ENCODE measurements at regions not wholly inside any gene's neighbourhood (a gene's known extent, or its start where the extent isn't known, plus 50 kb on each side); places are given as distances from the start of the nearest gene placed in this dataset.

DNA sequence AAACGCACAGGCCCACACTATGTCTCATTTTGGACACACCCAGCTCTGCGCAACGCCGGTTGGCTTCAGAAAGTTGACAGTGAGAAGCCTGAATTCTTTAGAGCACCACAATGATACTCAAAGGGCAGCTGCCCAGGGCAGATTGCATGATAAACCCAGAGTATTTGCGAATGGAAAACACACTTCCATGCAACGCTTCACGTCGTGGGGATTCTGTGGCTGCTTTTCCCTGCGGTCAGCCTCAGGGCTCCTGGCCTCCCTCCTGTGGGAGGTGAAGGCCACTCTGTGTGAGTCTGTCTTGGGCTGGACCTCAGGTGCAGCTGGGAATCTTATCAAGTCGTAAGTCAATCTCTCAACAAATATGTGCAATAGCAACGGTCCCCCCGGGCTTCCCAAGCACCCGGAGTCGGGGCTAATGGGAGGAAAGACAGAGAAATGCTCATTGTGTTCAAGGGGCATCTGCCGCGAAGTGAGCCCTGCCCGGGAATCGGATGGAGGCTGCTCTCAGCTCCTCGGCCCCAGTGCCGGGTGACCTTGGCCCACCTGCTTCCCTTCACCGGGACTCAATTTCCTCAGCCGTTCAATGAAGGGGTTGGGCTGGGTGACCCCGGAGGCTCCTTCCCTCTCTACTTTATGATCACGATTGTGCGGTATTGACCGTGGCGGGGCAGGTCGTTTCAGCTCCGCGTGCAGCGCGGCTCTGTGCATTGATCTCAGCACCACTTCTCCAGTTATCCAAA is 623.6 kb downstream of the BRD1 start:
- Histone ChIP-seq H3K9me2 (replicated peaks; ENCODE audit: control insufficient read depth, low read length) (no peaks in the 10 kb centered on the region), H3K79me2 (ENCODE audit: control insufficient read depth, low read length) (no peaks in the 10 kb centered on the region), H3K4me2 (ENCODE audit: low read length) (no peak overlapping the region), H3K4me1 (ENCODE audit: control insufficient read depth, low read length) (no peaks in the 10 kb centered on the region), H3K9me3 (ENCODE audit: control insufficient read depth, insufficient read depth, low read length) (no peaks in the 10 kb centered on the region), H4K20me1 (ENCODE audit: control insufficient read depth, insufficient read depth, low read depth, low read length) (no peaks in the 10 kb centered on the region), H3K27me3 (ENCODE audit: control insufficient read depth, low read length) (no peaks in the 10 kb centered on the region), H3K27ac (ENCODE audit: low read depth, low read length) (no peak overlapping the region), H3F3A (ENCODE audit: control insufficient read depth, insufficient read depth) (no peaks in the 10 kb centered on the region), H3K36me3 (ENCODE audit: control insufficient read depth, low read length) (no peaks in the 10 kb centered on the region), H3K4me3 (ENCODE audit: low read length) (no peak overlapping the region)
- TF ChIP-seq EZH2phosphoT487 (IDR thresholded peaks at IDR 0.05; ENCODE audit: borderline replicate concordance, low read length), result no peak
- TF ChIP-seq, protein P1, sequence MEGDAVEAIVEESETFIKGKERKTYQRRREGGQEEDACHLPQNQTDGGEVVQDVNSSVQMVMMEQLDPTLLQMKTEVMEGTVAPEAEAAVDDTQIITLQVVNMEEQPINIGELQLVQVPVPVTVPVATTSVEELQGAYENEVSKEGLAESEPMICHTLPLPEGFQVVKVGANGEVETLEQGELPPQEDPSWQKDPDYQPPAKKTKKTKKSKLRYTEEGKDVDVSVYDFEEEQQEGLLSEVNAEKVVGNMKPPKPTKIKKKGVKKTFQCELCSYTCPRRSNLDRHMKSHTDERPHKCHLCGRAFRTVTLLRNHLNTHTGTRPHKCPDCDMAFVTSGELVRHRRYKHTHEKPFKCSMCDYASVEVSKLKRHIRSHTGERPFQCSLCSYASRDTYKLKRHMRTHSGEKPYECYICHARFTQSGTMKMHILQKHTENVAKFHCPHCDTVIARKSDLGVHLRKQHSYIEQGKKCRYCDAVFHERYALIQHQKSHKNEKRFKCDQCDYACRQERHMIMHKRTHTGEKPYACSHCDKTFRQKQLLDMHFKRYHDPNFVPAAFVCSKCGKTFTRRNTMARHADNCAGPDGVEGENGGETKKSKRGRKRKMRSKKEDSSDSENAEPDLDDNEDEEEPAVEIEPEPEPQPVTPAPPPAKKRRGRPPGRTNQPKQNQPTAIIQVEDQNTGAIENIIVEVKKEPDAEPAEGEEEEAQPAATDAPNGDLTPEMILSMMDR (IDR thresholded peaks at IDR 0.05; ENCODE audit: low read depth, low read length, poor library complexity, severe bottlenecking), result no peak

DNA sequence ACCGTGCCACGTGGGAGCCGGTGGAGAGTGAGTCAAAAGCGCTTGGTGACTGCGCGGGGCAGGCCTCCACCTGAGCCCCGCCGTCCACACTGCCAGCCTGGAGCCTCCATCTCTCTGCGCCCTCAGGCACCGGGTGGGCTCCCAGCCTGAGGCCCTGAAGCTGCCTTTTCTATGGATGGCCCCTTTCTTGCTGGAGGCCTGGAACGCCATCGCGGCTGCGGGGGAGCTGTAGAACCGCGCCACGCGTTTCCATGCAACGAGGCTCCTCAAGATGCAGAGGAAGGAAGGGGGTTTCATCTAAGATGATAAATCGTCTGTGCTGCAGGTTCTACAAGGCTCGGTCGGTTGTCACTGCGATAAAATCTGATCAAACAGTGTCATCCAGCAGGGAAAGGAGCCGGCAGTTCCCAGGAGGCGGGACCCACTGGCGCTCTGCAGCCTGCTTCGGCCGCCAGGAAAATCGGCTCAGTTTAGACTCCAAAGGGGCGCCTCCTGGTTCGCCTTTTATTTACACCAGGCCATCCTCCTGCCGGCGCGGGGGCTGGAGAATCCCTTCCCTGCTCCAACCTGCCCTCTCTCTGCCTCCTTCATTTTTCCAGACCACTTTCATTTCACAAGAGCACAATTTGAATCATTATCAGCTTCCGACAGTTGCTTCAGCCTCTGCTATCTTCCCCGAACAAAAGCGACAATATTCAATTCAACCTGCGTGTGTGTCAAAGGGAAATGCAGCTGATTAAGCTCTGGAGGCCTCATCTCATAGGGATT is 624.4 kb downstream of the BRD1 start:
- Histone ChIP-seq H3K9me2 (replicated peaks; ENCODE audit: control insufficient read depth, low read length) (no peaks in the 10 kb centered on the region), H3K9me3 (ENCODE audit: control insufficient read depth, insufficient read depth, low read length) (no peaks in the 10 kb centered on the region), H3K36me3 (ENCODE audit: control insufficient read depth, low read length) (no peaks in the 10 kb centered on the region), H3K79me2 (ENCODE audit: control insufficient read depth, low read length) (no peaks in the 10 kb centered on the region), H3K4me1 (ENCODE audit: control insufficient read depth, low read length) (no peaks in the 10 kb centered on the region), H4K20me1 (ENCODE audit: control insufficient read depth, insufficient read depth, low read depth, low read length) (no peaks in the 10 kb centered on the region), H3K4me2 (ENCODE audit: low read length) (no peak overlapping the region), H3K27ac (ENCODE audit: low read depth, low read length) (no peak overlapping the region), H3K27me3 (ENCODE audit: control insufficient read depth, low read length) (no peaks in the 10 kb centered on the region), H3K4me3 (ENCODE audit: low read length) (no peak overlapping the region), H3F3A (ENCODE audit: control insufficient read depth, insufficient read depth) (no peaks in the 10 kb centered on the region)
- TF ChIP-seq, protein P1 (IDR thresholded peaks at IDR 0.05; ENCODE audit: low read depth, low read length, poor library complexity, severe bottlenecking), result no peak
- no peak for TF ChIP-seq EZH2phosphoT487 (IDR thresholded peaks at IDR 0.05; ENCODE audit: borderline replicate concordance, low read length)

DNA sequence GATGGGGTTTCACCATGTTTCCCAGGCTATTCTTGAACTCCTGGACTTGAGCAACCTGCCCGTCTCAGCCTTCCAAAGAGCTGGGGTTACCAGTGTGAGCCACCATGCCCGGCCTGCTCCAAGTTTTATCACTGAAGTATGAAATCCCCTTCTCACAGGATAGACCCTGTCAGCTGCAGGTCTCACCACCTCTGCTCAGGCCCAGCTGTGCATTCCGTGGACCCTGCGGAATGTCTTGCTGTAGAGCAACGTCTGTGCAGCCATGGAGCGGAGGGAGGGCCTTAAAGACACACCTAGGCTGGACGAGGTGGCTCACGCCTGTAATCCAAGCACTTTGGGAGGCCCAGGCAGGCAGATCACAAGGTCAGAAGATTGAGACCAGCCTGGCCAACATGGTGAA is 625.4 kb downstream of the BRD1 start:
- no peaks in the 10 kb centered on the region for H3K9me3 ChIP-seq (ENCODE audit: control insufficient read depth, insufficient read depth, low read length)
- H3K4me3 ChIP-seq (ENCODE audit: low read length), result no peak overlapping the region
- no peaks in the 10 kb centered on the region for H3K4me1 ChIP-seq (ENCODE audit: control insufficient read depth, low read length)
- H3K27ac ChIP-seq (ENCODE audit: low read depth, low read length), result no peak overlapping the region
- no peaks in the 10 kb centered on the region for H3K79me2 ChIP-seq (ENCODE audit: control insufficient read depth, low read length)
- no peaks in the 10 kb centered on the region for H3K9me2 ChIP-seq (replicated peaks; ENCODE audit: control insufficient read depth, low read length)
- TF ChIP-seq, protein P1 (IDR thresholded peaks at IDR 0.05; ENCODE audit: low read depth, low read length, poor library complexity, severe bottlenecking), result no peak
- TF ChIP-seq EZH2phosphoT487 (IDR thresholded peaks at IDR 0.05; ENCODE audit: borderline replicate concordance, low read length), result no peak
- H4K20me1 ChIP-seq (ENCODE audit: control insufficient read depth, insufficient read depth, low read depth, low read length), result no peaks in the 10 kb centered on the region
- H3K27me3 ChIP-seq (ENCODE audit: control insufficient read depth, low read length), result no peaks in the 10 kb centered on the region
- H3F3A ChIP-seq (ENCODE audit: control insufficient read depth, insufficient read depth), result no peaks in the 10 kb centered on the region
- H3K36me3 ChIP-seq (ENCODE audit: control insufficient read depth, low read length), result no peaks in the 10 kb centered on the region
- H3K4me2 ChIP-seq (ENCODE audit: low read length), result no peak overlapping the region
